ENCODE measurements at regions not wholly inside any gene's neighbourhood (a gene's known extent, or its start where the extent isn't known, plus 50 kb on each side); places are given as distances from the start of the nearest gene placed in this dataset.
A peak's percentile ranks its signal among the peaks of the same experiment; 100 is the strongest.

GRCh38 chr2:21970971-21971370 is 847.2 kb downstream of the TDRD15 start:
- Histone ChIP-seq H2AFZ (replicated peaks) (no peak overlapping the region), H3K4me1 (no peaks in the 10 kb centered on the region), H3F3A (ENCODE audit: low read depth) (no peaks in the 10 kb centered on the region), H3K9me3 (ENCODE audit: low read depth) (no peaks in the 10 kb centered on the region), H3K27ac (no peak overlapping the region), H3K4me2 (no peak overlapping the region), H3K79me2 (ENCODE audit: low read depth) (no peaks in the 10 kb centered on the region), H3K36me3 (no peaks in the 10 kb centered on the region), H3K9ac (no peak overlapping the region), H3K4me3 (no peak overlapping the region), H3K27me3 (no peaks in the 10 kb centered on the region), H4K20me1 (ENCODE audit: low read depth) (no peaks in the 10 kb centered on the region)
- Mint-ChIP-seq H3K36me3 (no peaks in the 10 kb centered on the region), H3K4me1 (no peaks in the 10 kb centered on the region), H3K4me3 (no peak overlapping the region), H3K9me3 (no peaks in the 10 kb centered on the region), H3K27me3 (ENCODE audit: insufficient read depth, low read depth) (no peaks in the 10 kb centered on the region), H3K27ac (no peak overlapping the region)
- no peak for DNase-seq (ENCODE audit: low spot score)
- no peak for TF ChIP-seq EZH2phosphoT487 (IDR thresholded peaks at IDR 0.05)
- no peak for TF ChIP-seq CTCF (IDR thresholded peaks at IDR 0.05)
- TF ChIP-seq EZH2 (IDR thresholded peaks at IDR 0.05): no peak

- Mint-ChIP-seq H3K4me1 (no peaks in the 10 kb centered on the region), H3K27me3 (ENCODE audit: insufficient read depth, low read depth) (no peaks in the 10 kb centered on the region), H3K36me3 (no peaks in the 10 kb centered on the region), H3K9me3 (no peaks in the 10 kb centered on the region), H3K4me3 (no peak overlapping the region), H3K27ac (no peak overlapping the region)
- Histone ChIP-seq H3K4me3 (no peak overlapping the region), H3K79me2 (ENCODE audit: low read depth) (no peaks in the 10 kb centered on the region), H2AFZ (replicated peaks) (no peak overlapping the region), H3F3A (ENCODE audit: low read depth) (no peaks in the 10 kb centered on the region), H3K4me2 (no peak overlapping the region), H4K20me1 (ENCODE audit: low read depth) (no peaks in the 10 kb centered on the region), H3K9ac (no peak overlapping the region), H3K27ac (no peak overlapping the region), H3K4me1 (no peaks in the 10 kb centered on the region), H3K36me3 (no peaks in the 10 kb centered on the region), H3K9me3 (ENCODE audit: low read depth) (no peaks in the 10 kb centered on the region), H3K27me3 (no peaks in the 10 kb centered on the region)
- DNase-seq (ENCODE audit: low spot score): peak; percentile 6
- peak; percentile 37 for TF ChIP-seq CTCF (IDR thresholded peaks at IDR 0.05)
- TF ChIP-seq EZH2phosphoT487 (IDR thresholded peaks at IDR 0.05): no peak
- no peak for TF ChIP-seq EZH2 (IDR thresholded peaks at IDR 0.05)
Observed at GRCh38 chr2:21972586-21972985, 848.8 kb downstream of the TDRD15 start.

GRCh38 chr2:21981127-21981526 is 857.4 kb downstream of the TDRD15 start:
- Histone ChIP-seq H2AFZ (replicated peaks) (no peak overlapping the region), H3K27me3 (no peaks in the 10 kb centered on the region), H4K20me1 (ENCODE audit: low read depth) (no peaks in the 10 kb centered on the region), H3K36me3 (no peaks in the 10 kb centered on the region), H3K4me2 (no peak overlapping the region), H3K9ac (no peak overlapping the region), H3K4me1 (no peaks in the 10 kb centered on the region), H3K79me2 (ENCODE audit: low read depth) (no peaks in the 10 kb centered on the region), H3K4me3 (no peak overlapping the region), H3K27ac (no peak overlapping the region), H3K9me3 (ENCODE audit: low read depth) (no peaks in the 10 kb centered on the region), H3F3A (ENCODE audit: low read depth) (no peaks in the 10 kb centered on the region)
- no peaks in the 10 kb centered on the region for H3K27me3 Mint-ChIP-seq (ENCODE audit: insufficient read depth, low read depth)
- H3K4me1 Mint-ChIP-seq: no peaks in the 10 kb centered on the region
- H3K27ac Mint-ChIP-seq: no peak overlapping the region
- TF ChIP-seq CTCF (IDR thresholded peaks at IDR 0.05) (no peak), EZH2phosphoT487 (IDR thresholded peaks at IDR 0.05) (no peak), EZH2 (IDR thresholded peaks at IDR 0.05) (no peak)
- H3K9me3 Mint-ChIP-seq: peaks cover 26% of the 10 kb centered on the region
- H3K4me3 Mint-ChIP-seq: no peak overlapping the region
- H3K36me3 Mint-ChIP-seq: peaks cover 2% of the 10 kb centered on the region
- DNase-seq (ENCODE audit: low spot score): no peak
